ELR (cell line): ENCODE measurements at regions not wholly inside any gene's neighbourhood (a gene's known extent, or its start where the extent isn't known, plus 50 kb on each side); places are given as distances from the start of the nearest gene placed in this dataset.

Experiments used
- DNase-seq: peaks from one replicate; pipeline ENCODE4 v3.0.0-alpha.2; 2015; ENCODE audit warnings: low read depth

- DNase-seq = no peak
Observed at GRCh38 chr2:196587056-196587455, 52.5 kb upstream of the CCDC150 start.

- no peak for DNase-seq
Observed at GRCh38 chr2:196587739-196588138, 51.8 kb upstream of the CCDC150 start.

- DNase-seq = no peak
Observed at GRCh38 chr2:196589419-196589818, 50.1 kb upstream of the CCDC150 start.
